Colon (tissue), 2 donors: ENCODE measurements at regions not wholly inside any gene's neighbourhood (a gene's known extent, or its start where the extent isn't known, plus 50 kb on each side); places are given as distances from the start of the nearest gene placed in this dataset.
"Not testable (repeated sequence)": the region's sequence is repeated elsewhere in the genome, so short reads cannot be mapped to it uniquely, and the experiment has no call there.

Source experiments
- FAIRE-seq: peaks from 2 replicates; lab custom pipeline; 2012; peaks lifted over from hg19 to GRCh38; lab: Jason Lieb, UNC
- donor health status: control.
- donor health status: control.

DNA sequence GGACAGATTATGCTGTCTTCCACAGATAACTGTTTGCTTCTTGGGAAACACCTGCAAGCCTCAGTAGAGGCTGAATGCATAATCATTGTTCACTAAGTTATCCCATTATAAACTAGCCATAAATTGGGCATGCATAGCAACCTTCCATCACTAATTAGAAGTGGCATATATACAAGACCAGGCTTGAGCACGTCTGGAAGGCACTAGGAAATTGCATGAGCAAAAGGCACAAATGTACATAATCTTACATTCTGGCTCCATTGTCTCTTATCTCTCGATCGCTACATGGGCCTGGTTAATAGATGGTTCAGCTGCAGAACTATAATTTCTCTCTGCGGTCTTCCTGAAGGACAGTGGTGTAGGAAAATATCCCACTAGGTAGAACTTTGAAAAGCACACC lies 679.2 kb downstream of the RPL10L start:
- FAIRE-seq, result no peak

- no peak for FAIRE-seq
These were observed 681.0 kb downstream of the RPL10L start for GRCh38 chr14:45970621-45971020.

DNA sequence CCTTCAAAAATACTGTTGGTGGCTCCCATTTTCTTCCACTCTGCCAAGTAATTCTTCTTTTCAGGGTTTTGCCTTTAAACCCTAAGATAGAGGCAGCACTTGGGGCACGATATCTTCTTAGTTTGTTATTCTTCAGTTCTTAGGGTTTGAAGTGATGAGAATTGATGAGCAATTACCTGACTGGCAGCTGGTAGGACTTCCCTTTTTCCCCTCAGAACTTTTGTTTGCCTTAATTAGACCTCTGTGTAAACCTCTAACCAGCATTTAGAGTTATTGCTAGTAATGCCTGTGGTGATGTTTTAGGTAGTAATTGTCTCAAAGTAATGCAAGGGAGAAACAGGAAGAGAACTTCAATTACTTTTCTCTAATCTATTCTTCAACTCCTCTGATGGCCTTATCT lies 683.5 kb downstream of the RPL10L start:
- no peak for FAIRE-seq

DNA sequence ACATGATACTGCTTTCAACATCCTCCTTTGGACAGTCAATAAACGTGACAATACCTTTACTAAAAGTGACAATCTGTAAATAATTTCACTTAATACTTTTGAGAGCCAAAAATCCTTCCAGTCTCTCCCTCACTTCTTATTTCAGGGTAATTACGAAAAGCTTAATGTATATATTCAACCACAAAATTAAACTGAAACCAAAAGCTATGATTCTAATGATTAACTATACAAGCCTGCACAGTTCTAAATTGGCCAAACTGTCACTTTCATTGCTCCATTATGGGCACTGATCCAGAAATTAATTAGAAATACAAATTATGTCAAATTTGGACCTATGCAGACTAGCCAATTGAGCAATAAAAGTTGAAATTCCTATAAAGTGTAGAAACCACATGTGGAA lies 696.5 kb upstream of the MIS18BP1 start:
- FAIRE-seq, result no peak

DNA sequence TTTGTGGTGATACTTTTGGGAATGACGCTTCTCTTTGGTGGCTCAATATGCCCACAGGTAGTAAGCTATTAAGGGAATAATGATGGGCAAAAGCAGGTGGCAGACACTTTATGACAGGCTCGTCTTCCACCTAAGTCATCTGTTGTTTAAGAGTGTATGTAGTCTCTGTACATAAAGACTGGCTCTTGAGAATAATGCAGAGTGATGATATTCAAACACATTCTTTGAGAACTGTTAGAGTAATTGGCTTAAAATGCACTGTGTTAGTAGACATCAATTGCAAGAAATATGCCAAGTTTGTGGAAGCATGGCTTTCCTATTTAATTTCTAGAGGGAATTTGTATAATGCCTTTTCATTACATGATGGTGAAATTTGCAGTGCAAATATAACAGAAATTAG lies 694.8 kb upstream of the MIS18BP1 start:
- FAIRE-seq, result no peak

GRCh38 chr14:45946251-45946650 lies 693.2 kb upstream of the MIS18BP1 start:
- FAIRE-seq, result no peak

DNA sequence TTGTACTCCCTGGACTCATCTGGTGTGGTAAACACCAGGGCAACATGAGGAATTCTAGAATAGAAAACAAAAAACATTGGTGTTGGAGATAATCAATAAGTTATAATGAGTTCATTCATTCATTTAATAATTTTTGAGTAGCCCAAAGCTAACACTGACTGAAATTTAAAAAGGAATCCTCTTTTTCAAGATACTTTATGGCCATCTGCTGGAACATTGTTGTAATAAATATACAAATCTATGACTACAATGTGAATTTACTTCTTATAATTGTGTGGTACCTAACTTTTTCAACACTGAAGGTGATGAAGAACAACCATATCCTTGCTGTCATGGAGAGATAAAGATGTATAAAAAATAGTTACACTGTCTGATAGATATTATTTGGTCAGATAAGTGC lies 687.3 kb upstream of the MIS18BP1 start:
- FAIRE-seq, result no peak

DNA sequence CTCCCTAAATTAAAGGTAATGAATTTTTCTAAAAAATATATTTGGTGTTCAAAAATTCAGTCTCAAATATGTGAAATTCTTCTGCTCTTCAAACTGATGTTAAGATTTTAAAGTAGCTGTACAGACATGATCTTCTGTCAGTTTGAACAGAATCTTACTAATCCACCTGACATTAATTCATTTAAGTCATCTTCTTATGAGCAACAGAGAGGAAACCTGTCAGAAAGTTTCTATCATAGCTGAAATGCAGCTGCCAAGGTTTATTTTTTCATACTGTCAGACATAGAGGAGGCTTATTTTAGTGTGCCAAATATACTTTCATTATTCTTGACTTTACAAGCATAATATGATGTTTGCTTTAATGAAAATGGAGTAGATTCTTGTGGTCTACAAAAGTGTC lies 686.6 kb upstream of the MIS18BP1 start:
- FAIRE-seq, result no peak

DNA sequence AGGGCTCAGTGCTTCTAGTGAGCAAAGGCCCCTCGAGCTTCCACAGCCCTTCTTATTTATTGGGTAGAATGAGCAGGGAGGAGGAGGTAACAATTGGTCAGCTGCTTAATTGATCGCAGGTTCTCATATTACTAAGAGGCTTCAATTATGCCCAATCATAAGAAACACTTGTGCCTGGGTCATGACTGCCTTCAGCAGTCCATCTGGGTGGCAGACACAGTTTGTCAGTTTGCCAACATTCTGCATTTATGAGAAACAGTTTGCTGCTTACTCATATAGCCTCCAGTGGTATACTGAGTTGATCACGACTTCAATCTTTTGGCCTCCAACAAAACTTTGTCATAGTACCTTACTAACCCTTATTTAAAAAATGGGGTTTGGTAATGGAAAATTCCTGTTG lies 667.0 kb upstream of the MIS18BP1 start:
- FAIRE-seq, result not testable (repeated sequence)

DNA sequence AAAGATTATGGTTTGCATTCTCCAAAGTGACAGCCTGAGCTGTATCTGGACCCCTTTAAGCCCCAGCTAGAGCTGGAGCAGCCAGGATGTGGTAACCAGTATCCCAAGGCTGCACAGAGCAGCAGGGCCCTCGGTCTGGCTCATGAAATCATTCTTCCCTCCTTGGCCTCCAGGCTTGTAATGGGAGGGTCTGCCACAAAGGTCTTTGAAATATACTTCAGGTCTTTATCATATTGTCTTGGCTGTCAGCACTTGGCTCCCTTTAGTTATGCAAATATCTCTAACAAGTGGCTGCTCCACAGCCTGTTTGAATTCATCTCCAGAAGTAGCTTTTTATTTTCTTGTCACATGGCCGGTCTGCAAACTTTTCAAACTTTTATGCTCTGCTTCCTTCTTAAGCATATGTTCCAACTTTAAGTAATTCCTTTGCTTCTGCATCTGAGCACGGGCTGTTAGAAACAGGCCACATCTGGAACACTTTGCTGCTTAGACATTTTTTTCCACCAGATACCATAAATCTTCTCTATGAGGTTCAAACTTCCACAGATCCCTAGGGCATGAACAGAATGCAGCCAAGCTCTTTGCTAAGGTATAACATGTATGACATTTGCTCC lies 663.4 kb upstream of the MIS18BP1 start:
- no peak for FAIRE-seq

DNA sequence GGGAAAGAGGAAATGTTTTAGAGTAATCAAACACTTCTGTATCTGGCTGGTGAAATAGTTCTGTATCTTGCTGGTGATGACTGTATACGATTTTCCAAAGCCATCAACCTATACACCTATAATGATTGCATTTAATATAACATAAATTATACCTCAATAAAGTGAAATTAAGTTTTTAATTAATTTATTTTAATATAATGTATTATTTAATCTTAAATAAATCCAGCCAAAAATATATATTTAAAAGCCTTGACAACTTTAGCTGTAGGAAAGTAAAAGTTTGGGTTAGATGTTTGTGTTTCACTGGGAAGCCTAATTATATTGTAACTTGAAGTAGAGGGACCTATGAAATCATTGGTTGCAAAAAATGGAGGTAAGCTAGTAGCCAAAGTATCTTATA lies 654.8 kb upstream of the MIS18BP1 start:
- no peak for FAIRE-seq

GRCh38 chr14:45906257-45906656 lies 653.3 kb upstream of the MIS18BP1 start:
- FAIRE-seq, result no peak

GRCh38 chr14:45905672-45906071 lies 652.7 kb upstream of the MIS18BP1 start:
- FAIRE-seq, result no peak

GRCh38 chr14:45904314-45904713 lies 651.3 kb upstream of the MIS18BP1 start:
- no peak for FAIRE-seq

DNA sequence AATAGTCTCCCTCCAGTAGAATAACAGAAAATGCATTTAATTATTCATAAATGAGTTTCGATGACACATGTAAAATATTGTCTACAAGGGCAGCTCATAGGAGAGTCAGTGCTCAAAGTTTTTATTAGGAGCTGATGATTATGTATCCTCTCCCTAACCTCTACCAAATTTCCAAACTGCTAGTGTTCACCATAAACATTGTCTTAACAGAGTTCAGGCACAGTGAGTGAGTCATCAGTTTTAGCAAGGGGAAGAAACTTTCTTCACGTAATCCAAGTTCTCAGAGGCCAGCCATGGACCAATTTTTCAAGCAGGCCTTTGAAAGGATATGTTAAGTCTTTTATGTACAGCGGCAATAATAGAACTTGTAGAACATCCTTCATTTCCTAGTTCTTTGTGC lies 649.2 kb upstream of the MIS18BP1 start:
- FAIRE-seq, result no peak

GRCh38 chr14:45897439-45897838 lies 644.4 kb upstream of the MIS18BP1 start:
- FAIRE-seq, result no peak

DNA sequence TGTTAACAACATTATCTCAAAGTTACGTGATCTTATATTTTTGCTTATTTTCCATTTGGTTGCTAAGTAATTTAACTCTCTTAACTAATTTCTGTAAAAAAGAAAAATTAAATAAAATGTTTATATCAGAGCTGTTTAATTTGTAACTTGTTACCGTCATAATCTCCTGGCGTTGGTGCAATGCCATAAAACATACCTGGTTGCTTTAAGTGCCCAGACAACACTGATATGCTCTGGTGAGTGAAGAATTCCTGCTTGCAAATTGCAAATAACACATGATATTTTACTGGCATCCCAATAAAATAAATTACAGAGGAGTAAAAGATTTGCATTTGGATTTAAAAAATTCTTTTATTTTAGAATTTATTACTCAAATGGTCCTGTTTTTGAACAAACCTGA lies 640.1 kb upstream of the MIS18BP1 start:
- no peak for FAIRE-seq

DNA sequence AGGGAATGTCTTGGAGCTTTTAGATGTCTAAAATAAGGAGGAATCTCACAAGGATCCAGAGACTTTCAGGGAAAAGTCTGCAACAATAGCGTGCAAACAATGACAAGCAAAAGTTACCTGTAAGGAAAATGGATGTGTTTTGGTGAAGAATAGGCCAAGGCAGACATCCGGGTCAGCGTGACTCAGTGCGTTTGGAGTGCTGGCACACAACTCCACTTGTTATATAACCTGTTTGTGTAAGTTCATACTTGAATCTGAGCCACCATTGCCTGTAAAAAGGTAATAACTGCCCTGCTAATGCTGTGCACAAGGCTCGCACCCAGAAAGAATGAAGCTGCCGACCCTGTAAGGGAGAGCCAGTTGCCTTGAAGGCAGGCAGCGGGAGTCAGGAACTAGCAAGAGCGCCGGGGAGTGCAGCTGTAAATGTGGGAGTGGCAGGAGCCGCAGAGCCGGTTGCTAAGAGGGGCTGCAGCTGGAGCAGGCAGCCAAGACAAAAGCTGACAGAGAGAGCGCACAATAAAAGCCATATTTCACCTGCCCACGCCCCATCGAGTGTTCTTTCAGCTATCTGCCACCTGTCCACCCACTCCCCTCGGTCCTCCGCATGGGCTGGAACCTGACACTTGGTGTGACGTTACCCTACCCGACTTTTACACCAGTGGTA lies 638.5 kb upstream of the MIS18BP1 start:
- no peak for FAIRE-seq

- FAIRE-seq, result not testable (repeated sequence)
These were observed 635.8 kb upstream of the MIS18BP1 start for GRCh38 chr14:45888766-45889285.

GRCh38 chr14:45877981-45878380 lies 625.0 kb upstream of the MIS18BP1 start:
- no peak for FAIRE-seq

DNA sequence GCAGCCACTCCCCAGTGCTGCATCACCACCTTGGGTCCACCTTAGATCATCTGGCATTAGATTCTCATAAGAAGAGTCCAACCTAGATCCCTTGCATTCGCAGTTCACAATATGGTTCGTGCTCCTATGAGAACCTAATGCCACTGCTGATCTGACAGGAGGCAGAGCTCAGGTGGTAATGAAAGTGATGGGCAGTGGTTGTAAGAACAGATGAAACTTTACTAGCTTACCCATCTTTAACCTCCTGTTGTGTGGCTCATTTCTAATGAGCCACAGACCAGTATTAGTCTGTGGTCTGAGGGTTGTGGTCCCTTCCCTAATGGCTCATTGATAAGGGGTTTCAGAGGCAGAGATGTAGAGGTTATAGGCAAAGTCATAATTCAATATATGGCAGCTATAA lies 615.9 kb upstream of the MIS18BP1 start:
- FAIRE-seq, result no peak

GRCh38 chr14:45868377-45868776 lies 615.4 kb upstream of the MIS18BP1 start:
- no peak for FAIRE-seq

GRCh38 chr14:45867046-45867894 lies 614.3 kb upstream of the MIS18BP1 start:
- no peak for FAIRE-seq
